GM21423 (cell line): ENCODE measurements at regions not wholly inside any gene's neighbourhood (a gene's known extent, or its start where the extent isn't known, plus 50 kb on each side); places are given as distances from the start of the nearest gene placed in this dataset.
A peak's percentile ranks its signal among the peaks of the same experiment; 100 is the strongest.
"Not testable (repeated sequence)": the region's sequence is repeated elsewhere in the genome, so short reads cannot be mapped to it uniquely, and the experiment has no call there.

Source experiments
- ATAC-seq: cut with Tn5 transposase; IDR thresholded peaks from one replicate; pipeline ENCODE4 v1.9.1; 2021; ENCODE audit warnings: mild to moderate bottlenecking, moderate library complexity; ENCODE audit not compliant: unreplicated experiment

DNA sequence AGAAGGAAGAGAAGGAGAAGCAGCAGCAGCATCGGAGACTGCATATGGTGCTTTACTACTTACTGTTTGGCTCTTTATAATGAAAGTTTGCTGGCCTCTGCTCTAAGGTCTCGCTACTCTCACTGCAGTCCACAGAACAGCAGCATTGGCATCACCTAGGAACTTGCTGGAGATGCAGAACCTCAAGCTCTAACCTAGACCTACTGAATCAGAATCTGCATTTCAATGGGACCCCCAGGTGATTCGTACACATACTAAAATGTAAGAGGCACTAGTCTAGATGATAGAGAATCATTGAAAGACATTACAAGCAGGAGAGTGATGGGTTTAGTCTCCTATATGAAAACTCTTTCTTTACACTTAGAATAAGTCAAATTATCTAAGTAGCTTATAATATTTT, 270.6 kb downstream of the KLF5 start:
- no peak for ATAC-seq

GRCh38 chr13:73327579-73327978, 268.8 kb downstream of the KLF5 start:
- ATAC-seq, result no peak

GRCh38 chr13:73325723-73326558, 267.1 kb downstream of the KLF5 start:
- ATAC-seq, result peak; percentile 93

GRCh38 chr13:73324842-73325722, 266.3 kb downstream of the KLF5 start:
- ATAC-seq, result no peak

DNA sequence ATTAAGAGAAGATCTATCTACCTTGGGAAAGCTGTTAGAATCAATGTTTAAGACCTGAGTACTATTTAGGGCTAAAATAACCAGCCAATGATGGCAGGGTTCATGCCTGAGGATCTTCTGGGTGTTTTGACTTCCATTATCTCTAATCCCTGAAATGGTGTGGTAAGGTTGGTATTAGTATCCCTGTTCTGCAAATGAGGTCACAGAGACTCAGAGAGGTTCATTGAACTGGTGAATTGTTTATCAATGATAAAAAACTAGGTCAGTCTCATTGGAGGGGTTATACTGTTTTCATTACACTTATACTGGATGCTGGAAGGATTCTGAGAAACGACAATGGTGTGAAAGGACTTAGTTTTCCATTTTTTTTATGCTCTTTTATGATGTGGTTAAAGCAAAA, 264.8 kb downstream of the KLF5 start:
- no peak for ATAC-seq

GRCh38 chr13:73321043-73321442, 262.2 kb downstream of the KLF5 start:
- ATAC-seq, result no peak

GRCh38 chr13:73317140-73317539, 258.3 kb downstream of the KLF5 start:
- ATAC-seq, result no peak

DNA sequence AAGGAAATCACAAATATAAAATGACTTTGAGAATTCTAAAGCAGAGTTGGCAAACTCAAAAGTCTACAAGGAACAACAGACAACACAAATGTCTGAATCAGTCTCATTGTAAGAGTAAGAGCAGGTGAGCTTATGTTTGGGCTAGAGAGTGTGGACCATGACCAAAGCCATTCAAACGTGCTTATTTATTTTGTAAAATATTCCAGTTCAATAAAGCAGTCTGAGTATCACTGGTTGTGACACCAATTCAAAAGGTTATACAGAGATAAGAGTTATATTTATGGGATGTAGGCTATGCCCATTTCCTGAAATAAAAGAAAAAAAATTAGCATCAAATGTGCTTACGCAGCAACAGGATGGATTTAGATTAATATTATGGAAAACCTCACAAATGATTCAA, 251.6 kb downstream of the KLF5 start:
- no peak for ATAC-seq

DNA sequence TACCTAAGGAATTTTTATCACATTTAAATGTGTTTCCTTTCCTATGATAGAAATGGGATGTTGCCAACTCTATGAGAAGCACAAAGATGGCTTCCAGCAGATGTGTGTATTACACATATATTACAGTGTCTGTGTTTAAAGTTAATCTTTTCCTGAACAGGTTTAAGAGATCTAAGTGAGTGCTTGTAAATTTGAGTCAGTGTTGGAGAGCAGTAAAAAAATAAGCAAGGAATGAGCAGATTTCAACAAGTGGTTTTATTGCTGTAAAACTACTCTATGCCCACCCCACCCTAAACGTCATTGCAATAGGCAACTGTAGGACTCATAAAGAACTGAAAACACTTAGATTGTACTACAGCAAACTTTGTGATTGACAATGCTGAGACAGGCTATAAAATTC, 248.7 kb downstream of the KLF5 start:
- ATAC-seq, result no peak

GRCh38 chr13:73306688-73307087, 247.9 kb downstream of the KLF5 start:
- ATAC-seq, result no peak

GRCh38 chr13:73304442-73304841, 245.6 kb downstream of the KLF5 start:
- ATAC-seq, result no peak

DNA sequence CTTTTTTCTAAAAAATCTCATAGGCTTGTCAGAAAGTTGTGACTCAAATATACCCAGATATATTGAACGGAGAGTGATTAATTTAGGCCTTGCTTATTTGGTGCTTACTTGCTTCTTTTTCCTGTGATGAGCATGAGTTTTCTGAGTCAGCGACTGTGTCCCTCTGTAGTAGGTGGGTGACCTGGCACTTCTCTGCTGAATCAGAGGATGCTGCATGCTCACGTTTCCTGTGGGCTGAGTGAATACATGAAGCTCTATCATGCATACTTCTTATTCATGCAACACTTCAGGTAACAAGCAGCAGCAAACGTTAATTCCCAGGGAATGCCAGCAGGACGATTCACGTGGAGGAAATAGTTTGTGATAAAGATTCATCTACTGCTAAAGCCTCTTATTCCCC, 245.0 kb downstream of the KLF5 start:
- ATAC-seq, result no peak

DNA sequence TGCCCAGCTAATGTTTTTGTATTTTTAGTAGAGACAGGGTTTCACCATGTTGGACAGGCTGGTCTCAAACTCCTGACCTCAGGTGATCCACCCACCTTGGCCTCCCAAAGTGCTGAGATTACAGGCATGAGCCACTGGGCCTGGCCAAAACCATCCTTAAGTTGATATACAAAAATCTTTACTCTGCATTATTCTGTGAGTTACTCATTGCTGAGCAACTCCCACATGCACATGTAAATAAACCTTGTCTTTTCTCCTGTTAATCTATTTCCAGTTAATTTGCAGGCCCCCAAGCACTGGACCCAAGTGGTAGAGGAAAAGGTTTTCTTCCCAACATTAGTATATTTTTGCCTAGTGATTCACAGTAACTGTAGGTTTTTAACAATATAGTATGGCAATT, 242.8 kb downstream of the KLF5 start:
- ATAC-seq, result not testable (repeated sequence)

DNA sequence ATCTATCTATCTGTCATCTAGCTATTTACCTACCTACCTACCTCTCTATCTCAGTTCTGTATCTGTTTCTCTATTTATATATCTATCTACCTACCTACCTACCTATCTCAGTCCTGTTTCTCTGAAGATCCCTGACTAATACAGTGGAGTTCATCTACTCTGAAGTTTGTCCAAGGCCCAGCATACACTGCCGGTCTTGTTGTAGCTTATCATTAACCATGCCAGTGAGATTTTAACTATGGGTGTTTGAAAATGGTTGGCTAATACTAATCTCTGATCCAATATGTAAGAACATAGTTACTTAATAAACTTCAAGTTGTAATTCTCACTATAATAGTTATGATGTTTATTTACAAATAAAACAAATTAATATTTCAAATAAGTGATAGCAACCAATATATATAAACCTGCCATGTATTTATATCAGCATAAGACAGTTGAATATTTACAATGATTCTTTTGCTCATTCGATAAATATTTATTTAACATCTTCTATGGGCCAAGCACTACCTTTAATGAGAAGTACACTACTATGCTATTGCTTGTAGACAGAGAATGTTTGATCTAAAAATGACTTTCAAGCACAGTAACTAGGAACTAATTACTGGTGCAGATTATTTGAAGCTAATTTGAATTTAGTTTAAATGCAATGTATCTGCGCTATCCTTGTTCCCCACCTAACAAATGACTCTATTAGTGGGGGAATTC, 242.1 kb downstream of the KLF5 start:
- no peak for ATAC-seq

GRCh38 chr13:73299787-73300186, 241.0 kb downstream of the KLF5 start:
- ATAC-seq, result no peak

- ATAC-seq, result no peak
Measured at GRCh38 chr13:73293913-73294523, 235.2 kb downstream of the KLF5 start.

DNA sequence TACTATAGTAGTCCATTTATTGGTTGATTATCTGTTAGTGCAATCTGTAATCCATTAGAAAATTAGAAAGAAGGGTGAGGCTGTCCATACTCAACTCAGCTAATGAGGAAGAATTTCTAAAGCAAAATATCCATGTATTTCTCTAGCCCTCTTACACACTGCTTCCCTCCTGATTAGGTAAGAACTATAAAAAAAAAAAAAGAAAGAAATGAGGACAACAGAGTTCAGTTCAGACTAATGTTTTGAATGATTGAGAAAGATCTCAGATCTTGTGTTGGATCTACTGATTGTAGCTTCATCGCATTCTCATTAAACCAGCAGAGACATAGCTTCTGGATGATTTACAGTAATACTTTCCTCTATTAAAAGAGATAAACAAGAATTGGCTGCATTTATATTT, 233.3 kb downstream of the KLF5 start:
- ATAC-seq, result no peak

DNA sequence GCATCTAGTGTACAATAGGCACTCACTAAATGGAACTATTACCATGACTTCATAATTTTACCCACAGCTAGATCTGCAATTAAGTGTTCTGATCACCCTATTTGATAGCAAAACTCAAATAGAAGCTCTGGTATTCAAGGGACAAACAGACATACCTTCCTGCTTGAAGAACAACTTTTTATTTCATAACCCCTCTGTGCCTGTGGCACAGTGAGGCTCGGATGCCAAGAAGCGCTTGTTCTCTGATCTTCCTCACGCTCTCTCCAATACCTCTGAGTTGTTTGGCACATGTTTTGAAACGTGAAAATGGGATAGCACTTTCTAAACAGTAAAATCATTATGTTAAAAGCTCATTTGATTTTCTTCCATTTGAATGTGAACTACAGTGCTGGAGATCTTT, 232.0 kb downstream of the KLF5 start:
- no peak for ATAC-seq

GRCh38 chr13:73288596-73288995, 229.8 kb downstream of the KLF5 start:
- ATAC-seq, result no peak

DNA sequence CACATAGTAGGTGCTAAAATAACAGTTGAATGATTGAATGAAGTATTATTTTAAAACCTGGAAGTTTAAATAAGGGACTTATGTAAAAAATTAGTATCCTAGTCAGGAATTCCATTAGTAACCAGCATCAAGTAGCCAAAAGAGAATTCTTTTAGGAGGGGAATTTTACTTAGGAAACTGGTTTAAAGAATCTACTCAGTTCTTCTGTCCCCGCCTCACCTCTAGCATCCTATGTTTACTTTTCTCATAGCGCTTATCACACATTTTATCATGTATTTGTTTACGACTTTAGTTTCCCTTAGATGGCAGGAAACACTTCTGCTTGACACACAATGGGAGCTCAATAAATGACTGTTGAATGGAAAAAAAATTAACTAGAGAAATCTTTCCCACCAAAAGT, 229.0 kb downstream of the KLF5 start:
- no peak for ATAC-seq
